ENCODE measurements at regions not wholly inside any gene's neighbourhood (a gene's known extent, or its start where the extent isn't known, plus 50 kb on each side); places are given as distances from the start of the nearest gene placed in this dataset.

DNA sequence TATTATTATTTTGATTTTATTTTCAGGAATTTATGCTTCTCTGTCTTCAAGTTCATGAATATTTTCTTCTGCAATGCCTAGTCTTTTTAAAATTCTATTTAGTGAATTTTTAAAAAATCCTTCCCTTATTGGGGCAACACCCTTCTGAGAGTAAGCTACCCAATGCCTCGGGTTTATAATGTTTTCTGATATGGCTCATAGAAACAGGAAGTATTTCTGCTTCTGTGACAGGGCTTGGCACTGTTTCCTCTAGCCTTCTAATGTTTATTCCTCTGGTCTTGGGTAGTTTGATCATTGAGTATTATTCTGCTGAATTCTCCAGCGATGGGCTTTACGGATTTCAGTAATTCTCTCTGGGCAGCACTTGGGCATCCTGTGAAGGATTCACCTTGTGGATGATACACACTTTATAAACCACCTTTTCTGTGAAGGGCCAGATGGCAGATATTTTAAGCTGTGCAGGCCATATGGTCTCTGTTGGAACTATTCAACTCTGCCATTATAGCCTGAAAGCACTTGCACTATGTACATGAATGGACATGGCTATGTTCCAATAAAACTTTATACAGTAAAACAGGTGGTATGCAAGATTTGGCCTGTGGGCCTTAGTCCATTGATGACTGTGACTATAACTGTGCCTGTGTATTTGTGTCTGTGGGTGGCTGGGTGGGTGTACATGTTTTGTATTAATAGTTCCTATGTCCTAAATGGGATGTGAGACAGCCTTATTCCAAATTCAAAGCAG is 95.9 kb upstream of the FAT1 start:
- no peak overlapping the region for H3K4me3 ChIP-seq (ENCODE audit: control extremely low read depth in 1 of 5, extremely low read depth in 1 of 5, insufficient read depth in 1 of 5, low read depth in 2 of 5, low read length in 4 of 5)
- no peak overlapping the region for H3K4me2 ChIP-seq (replicated peaks; ENCODE audit: low read depth, low read length, poor library complexity, severe bottlenecking)
- H3K27ac ChIP-seq (ENCODE audit: low read length in 2 of 2): no peak overlapping the region
- Mint-ChIP-seq H3K27ac (no peak overlapping the region), H3K27me3 (no peaks in the 10 kb centered on the region), H3K4me3 (no peak overlapping the region), H3K4me1 (no peaks in the 10 kb centered on the region), H3K9me3 (ENCODE audit: insufficient read depth) (peaks cover 5% of the 10 kb centered on the region)
- H3K4me1 ChIP-seq (ENCODE audit: control insufficient read depth in 2 of 2, insufficient read depth in 2 of 2, low read length in 2 of 2): no peaks in the 10 kb centered on the region
- no peak overlapping the region for H3K9ac ChIP-seq (ENCODE audit: low read length)
- WGBS (ENCODE audit: insufficient coverage): no CpG with 5 or more reads among the region's 3 CpGs
- H2AFZ ChIP-seq (ENCODE audit: insufficient read depth, low read depth, low read length, poor library complexity, severe bottlenecking): no peak overlapping the region
- peaks cover 0 to 2% (median 0%) of the 10 kb centered on the region in 3 donors for H3K9me3 ChIP-seq (ENCODE audit: control extremely low read depth in 1 of 3, control insufficient read depth in 2 of 3, insufficient read depth in 1 of 3, low read length in 2 of 3)
- intact Hi-C loops (cut with micrococcal nuclease): no loop called here
- ATAC-seq (ENCODE audit: low read depth) (no peak), DNase-seq (no peak)
- ChIA-PET POLR2A (no interaction called here), CTCF (no interaction called here)
- H3K27me3 ChIP-seq (replicated peaks in 1 of 4; ENCODE audit: control extremely low read depth in 1 of 4, control insufficient read depth in 3 of 4, insufficient read depth in 4 of 4, low read length in 3 of 4): no peaks in the 10 kb centered on the region
- H3K79me2 ChIP-seq (ENCODE audit: control insufficient read depth, insufficient read depth, low read length): no peaks in the 10 kb centered on the region
- H4K20me1 ChIP-seq (ENCODE audit: control insufficient read depth, insufficient read depth, low read length, poor library complexity, severe bottlenecking): no peaks in the 10 kb centered on the region
- no peaks in the 10 kb centered on the region for H3K36me3 ChIP-seq (replicated peaks in 1 of 2; ENCODE audit: control extremely low read depth in 1 of 2, control insufficient read depth in 1 of 2, extremely low read depth in 1 of 2, insufficient read depth in 2 of 2, low read length in 1 of 2)
- TF ChIP-seq, protein P1, sequence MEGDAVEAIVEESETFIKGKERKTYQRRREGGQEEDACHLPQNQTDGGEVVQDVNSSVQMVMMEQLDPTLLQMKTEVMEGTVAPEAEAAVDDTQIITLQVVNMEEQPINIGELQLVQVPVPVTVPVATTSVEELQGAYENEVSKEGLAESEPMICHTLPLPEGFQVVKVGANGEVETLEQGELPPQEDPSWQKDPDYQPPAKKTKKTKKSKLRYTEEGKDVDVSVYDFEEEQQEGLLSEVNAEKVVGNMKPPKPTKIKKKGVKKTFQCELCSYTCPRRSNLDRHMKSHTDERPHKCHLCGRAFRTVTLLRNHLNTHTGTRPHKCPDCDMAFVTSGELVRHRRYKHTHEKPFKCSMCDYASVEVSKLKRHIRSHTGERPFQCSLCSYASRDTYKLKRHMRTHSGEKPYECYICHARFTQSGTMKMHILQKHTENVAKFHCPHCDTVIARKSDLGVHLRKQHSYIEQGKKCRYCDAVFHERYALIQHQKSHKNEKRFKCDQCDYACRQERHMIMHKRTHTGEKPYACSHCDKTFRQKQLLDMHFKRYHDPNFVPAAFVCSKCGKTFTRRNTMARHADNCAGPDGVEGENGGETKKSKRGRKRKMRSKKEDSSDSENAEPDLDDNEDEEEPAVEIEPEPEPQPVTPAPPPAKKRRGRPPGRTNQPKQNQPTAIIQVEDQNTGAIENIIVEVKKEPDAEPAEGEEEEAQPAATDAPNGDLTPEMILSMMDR (IDR thresholded peaks at IDR 0.05): no peak
- no peak for TF ChIP-seq EZH2 (IDR thresholded peaks at IDR 0.05; ENCODE audit: borderline replicate concordance, insufficient read depth, low read depth, low read length, poor library complexity, severe bottlenecking)

DNA sequence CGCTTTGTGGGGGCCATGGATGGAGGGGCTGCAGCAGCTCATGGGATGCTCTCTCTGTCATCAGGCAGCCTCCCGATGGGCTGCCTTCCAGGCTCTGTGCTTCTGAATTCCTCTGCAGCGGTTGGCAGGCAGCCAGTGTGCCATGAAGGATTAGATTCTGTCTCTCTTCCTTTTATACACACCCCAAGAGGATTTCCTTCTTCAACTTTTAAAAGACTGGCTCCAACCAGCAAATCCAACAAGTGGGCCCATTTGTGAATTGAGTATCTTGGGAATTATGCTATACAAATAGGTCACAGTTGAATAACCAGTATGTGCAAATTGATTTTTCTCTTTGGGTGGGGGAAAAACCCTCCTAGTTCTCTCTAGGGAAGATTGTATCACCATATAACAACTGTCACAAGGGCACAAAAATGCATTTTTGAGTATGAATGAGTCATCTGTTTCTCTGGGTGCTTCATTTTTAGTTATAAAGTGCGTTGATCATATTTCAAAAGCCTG is 96.8 kb upstream of the FAT1 start:
- Histone ChIP-seq H3K27me3 (replicated peaks in 1 of 4; ENCODE audit: control extremely low read depth in 1 of 4, control insufficient read depth in 3 of 4, insufficient read depth in 4 of 4, low read length in 3 of 4) (no peaks in the 10 kb centered on the region), H3K4me3 (ENCODE audit: control extremely low read depth in 1 of 5, extremely low read depth in 1 of 5, insufficient read depth in 1 of 5, low read depth in 2 of 5, low read length in 4 of 5) (no peak overlapping the region), H4K20me1 (ENCODE audit: control insufficient read depth, insufficient read depth, low read length, poor library complexity, severe bottlenecking) (no peaks in the 10 kb centered on the region), H3K4me2 (replicated peaks; ENCODE audit: low read depth, low read length, poor library complexity, severe bottlenecking) (no peak overlapping the region), H3K9ac (ENCODE audit: low read length) (no peak overlapping the region), H3K4me1 (ENCODE audit: control insufficient read depth in 2 of 2, insufficient read depth in 2 of 2, low read length in 2 of 2) (no peaks in the 10 kb centered on the region), H3K36me3 (replicated peaks in 1 of 2; ENCODE audit: control extremely low read depth in 1 of 2, control insufficient read depth in 1 of 2, extremely low read depth in 1 of 2, insufficient read depth in 2 of 2, low read length in 1 of 2) (no peaks in the 10 kb centered on the region), H3K79me2 (ENCODE audit: control insufficient read depth, insufficient read depth, low read length) (no peaks in the 10 kb centered on the region), H3K9me3 (ENCODE audit: control extremely low read depth in 1 of 3, control insufficient read depth in 2 of 3, insufficient read depth in 1 of 3, low read length in 2 of 3) (peaks cover 0 to 2% (median 0%) of the 10 kb centered on the region in 3 donors), H3K27ac (ENCODE audit: low read length in 2 of 2) (no peak overlapping the region), H2AFZ (ENCODE audit: insufficient read depth, low read depth, low read length, poor library complexity, severe bottlenecking) (no peak overlapping the region)
- H3K27me3 Mint-ChIP-seq: no peaks in the 10 kb centered on the region
- POLR2A ChIA-PET: no interaction called here
- CTCF ChIA-PET: no interaction called here
- no peak overlapping the region for H3K4me3 Mint-ChIP-seq
- ATAC-seq (ENCODE audit: low read depth) (no peak), DNase-seq (no peak)
- H3K9me3 Mint-ChIP-seq (ENCODE audit: insufficient read depth): peaks cover 5% of the 10 kb centered on the region
- TF ChIP-seq, protein P1 (IDR thresholded peaks at IDR 0.05): no peak
- no peak for TF ChIP-seq EZH2 (IDR thresholded peaks at IDR 0.05; ENCODE audit: borderline replicate concordance, insufficient read depth, low read depth, low read length, poor library complexity, severe bottlenecking)
- H3K27ac Mint-ChIP-seq: no peak overlapping the region
- 72% methylated on average over 3 of the region's 4 CpGs for WGBS (ENCODE audit: insufficient coverage)
- H3K4me1 Mint-ChIP-seq: no peaks in the 10 kb centered on the region
- intact Hi-C loops (cut with micrococcal nuclease): no loop called here

Data from B cell (primary cell).